NOMO-1 treated with DMSO at 0.1 percent for 48 hours (cell line): ENCODE measurements at regions not wholly inside any gene's neighbourhood (a gene's known extent, or its start where the extent isn't known, plus 50 kb on each side); places are given as distances from the start of the nearest gene placed in this dataset.
"Not testable (repeated sequence)": the region's sequence is repeated elsewhere in the genome, so short reads cannot be mapped to it uniquely, and the experiment has no call there.

Experiments used
- DNase-seq: peaks from one replicate; lab custom pipeline; 2025; ENCODE audit not compliant: unreplicated experiment; lab: John Stamatoyannopoulos, UW

DNA sequence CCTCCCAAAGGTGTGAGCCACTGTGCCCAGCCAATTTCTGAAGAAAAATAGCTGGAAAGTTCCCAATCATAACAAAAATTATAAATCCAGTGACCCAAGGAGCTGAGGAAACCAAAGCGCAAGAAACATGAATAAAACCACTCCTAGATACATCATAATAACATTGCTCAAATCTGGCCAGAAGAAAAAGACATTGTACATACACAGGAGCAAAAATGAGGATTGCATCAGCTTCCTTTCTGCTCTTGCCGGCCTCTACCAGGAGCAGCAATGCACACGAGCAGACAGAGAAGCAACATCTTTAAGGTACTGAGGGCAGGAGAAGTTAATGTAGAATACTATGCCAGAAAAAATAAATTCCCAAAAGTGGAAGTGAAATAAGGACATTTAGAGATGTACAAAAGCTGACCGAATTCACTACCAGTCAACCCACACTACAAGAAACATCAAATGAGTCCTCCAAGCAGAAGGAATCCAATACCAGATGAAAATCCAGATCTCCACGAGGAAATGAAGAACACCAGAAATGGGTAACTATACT, 127.0 kb upstream of the NBPF11 start:
- peak; percentile 33 for DNase-seq

GRCh38 chr1:148277865-148278279, 125.8 kb upstream of the NBPF11 start:
- DNase-seq, result not testable (repeated sequence)

DNA sequence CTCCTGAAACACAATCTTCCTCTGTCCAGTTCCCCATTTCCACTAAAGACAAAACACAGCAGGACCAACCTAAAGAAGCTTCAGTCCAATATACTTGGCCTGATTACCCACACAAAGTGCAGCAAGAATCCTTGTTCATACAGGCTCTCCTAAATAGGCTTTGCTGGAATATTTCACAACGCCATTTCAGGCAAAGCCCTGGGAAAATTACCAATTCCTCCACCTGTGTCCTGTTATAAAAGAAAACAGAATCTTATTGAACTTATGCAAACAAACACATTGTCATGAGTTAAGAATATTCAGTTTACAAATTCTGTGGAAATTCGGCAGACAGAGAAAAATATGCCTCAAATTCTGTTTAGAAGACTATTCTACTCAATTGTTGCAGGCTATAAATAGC, 115.0 kb upstream of the NBPF11 start:
- DNase-seq, result not testable (repeated sequence)

DNA sequence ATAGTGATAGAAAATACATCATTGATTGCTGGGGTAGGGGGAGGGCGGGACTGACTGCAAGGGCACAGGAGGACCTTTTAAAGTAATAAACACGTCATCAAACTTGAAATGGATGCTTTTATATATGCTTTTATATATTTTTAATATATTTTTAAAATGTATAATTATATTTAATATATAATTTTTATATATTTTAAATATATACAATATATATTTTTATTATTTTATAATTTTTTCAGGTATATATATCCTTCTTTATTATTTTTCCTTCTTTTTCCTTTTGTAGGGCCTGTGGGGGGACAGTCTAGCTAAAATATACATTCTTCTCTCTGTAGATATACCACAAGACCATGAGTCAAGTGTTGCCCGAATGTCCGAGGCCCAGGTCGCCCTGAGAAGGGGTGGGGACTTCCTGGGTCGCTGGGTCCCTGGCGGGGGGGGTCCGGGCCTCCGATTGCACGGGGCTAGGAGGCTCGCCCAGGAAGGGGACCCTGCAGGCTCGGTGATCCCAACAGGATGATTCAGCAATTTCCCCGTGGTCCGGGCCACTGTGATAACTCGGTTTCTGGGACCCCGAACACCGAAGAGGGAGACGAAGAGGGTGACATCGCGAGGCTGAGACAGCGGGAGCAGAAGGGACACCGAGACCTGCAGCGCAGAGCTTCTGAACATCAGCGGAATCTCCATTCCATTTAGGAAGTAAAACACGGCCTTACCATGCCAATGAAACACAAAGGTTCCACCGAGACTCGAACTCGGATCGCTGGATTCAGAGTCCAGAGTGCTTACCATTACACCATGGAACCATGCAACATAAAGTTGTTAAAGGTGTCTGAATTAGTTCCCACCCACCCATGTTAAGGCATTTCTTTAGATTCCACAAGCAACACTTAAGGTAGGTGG, 112.5 kb upstream of the NBPF11 start:
- no peak for DNase-seq

DNA sequence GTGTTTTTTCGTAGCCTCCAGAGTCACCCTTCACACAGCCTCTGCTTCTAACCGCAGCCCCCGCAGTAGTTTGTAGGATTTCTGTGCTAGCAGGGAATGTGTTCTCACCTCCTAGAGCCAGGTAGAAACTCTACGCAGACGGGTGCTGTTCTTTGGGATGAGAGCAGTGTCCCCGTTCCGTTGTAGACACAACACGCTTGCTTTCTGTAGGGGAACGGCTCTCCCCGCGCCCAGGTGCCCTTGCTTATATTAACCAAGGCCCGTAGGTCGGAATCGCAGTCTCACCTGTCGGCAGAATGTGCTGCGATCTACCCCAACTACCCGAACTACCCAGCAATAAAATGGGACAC, 111.8 kb upstream of the NBPF11 start:
- DNase-seq, result no peak

DNA sequence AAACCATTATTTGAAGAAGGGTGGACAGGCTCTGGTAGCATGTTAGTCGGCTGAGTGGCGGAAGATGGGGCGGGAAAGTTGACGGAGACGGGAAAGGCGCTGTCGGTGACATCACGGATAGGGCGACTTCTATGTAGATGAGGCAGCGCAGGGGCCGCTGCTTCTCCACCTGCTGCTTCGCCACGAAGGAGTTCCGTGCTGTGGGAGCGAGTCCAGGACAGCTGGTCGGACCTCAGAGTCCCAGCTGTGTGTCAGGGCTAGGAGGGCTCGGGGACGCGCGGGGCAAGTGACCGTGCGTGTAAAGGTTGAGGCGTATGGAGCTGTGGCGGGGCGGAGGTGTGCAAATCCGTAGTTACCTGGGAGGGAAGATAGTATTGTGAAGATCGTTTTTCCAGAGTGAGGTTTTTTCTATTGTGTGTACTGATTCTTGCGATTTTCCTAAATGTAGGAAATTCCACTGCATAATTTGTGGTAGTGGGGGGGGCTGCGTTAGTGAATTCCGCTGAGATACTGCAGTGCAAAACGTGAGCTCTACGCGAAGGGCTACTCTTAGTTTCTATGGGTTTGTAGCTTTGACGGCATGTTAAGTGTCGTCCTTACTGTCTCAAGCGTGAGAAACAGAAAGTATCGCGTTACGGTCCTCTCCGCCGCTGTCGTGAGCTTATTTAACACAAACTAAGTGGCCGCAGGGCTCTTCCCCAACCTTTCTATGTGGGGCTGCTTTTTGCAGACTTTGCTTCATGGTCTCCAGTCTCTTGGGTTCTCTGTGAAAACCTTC, 111.2 kb upstream of the NBPF11 start:
- peak; percentile 85 for DNase-seq

- not testable (repeated sequence) for DNase-seq
These were observed 109.6 kb upstream of the NBPF11 start for GRCh38 chr1:148261684-148262083.

GRCh38 chr1:148257886-148258285, 105.8 kb upstream of the NBPF11 start:
- not testable (repeated sequence) for DNase-seq

- DNase-seq, result not testable (repeated sequence)
These were observed 102.7 kb upstream of the NBPF11 start for GRCh38 chr1:148254611-148255429.

DNA sequence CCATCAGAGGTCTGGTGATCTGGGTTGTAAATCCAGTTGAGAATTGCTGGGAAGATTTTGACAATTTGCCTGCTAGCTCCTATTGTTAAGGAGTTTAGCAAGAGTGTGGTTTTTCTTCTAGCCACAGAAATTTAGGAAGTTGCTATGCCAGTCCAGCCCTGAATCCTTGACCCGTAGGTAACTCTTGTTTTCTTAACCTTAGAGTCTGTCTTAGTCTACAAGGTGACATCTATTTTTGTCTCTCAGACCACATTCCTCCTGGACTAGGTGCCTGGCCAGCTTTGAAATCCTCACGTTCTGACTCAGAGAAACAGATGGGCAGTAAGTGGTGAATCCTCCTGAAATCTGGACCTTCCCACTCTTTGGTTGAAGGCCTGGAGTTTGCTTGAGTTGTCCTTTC, 101.7 kb upstream of the NBPF11 start:
- DNase-seq, result not testable (repeated sequence)

DNA sequence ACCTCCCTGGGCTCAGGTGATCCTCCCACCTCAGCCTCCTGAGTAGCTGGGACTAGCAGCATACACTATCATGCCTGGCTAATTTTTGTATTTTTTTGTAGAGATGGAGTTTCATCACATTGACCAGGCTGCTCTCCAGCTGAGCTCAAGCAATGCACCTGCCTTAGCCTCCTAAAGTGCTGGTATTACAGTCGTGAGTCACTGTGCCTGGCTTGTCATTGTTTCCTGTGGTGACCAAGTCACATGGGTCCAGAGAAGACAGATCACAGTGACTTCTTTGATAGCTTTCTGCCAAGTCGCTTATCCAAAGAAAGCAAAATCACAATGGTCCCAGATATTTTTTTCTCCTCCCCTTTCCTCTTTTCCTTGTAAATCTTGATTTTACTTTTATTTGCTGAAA, 96.7 kb upstream of the NBPF11 start:
- DNase-seq, result not testable (repeated sequence)

DNA sequence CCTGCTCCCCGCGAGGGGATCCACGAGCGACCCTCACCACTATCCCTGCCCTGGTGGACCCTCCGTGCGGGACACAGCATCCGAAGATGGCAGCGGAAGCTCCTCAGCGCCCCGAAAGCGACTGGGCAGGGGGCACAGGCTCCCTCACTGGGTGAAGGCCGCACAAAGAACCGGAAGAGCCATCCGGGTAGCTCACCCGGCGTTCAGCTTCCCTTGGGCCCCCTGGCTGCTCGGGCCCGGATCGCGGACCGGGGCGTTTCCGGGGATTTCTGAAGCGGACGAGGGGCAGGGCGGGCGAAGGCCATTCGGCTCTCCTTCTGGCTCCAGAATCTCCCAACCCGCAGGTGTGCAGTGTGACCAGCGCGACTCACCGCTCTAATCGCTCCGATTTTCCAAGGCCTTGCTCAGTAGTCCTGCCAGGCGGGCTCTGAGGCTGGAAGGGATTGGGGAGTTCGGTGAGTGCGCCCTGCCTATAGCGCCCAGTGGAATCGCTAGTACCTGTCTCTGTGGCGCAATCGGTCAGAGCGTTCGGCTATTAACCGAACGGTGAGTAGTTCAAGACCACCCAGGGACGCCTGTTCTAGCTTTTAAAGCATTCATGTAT, 94.3 kb upstream of the NBPF11 start:
- DNase-seq, result not testable (repeated sequence)

GRCh38 chr1:148245843-148246242, 93.8 kb upstream of the NBPF11 start:
- DNase-seq, result not testable (repeated sequence)

- not testable (repeated sequence) for DNase-seq
These were observed 93.4 kb upstream of the NBPF11 start for GRCh38 chr1:148245443-148245842.

GRCh38 chr1:148233250-148233649, 81.2 kb upstream of the NBPF11 start:
- DNase-seq, result not testable (repeated sequence)

- not testable (repeated sequence) for DNase-seq
These were observed 76.8 kb upstream of the NBPF11 start for GRCh38 chr1:148228846-148229245.

DNA sequence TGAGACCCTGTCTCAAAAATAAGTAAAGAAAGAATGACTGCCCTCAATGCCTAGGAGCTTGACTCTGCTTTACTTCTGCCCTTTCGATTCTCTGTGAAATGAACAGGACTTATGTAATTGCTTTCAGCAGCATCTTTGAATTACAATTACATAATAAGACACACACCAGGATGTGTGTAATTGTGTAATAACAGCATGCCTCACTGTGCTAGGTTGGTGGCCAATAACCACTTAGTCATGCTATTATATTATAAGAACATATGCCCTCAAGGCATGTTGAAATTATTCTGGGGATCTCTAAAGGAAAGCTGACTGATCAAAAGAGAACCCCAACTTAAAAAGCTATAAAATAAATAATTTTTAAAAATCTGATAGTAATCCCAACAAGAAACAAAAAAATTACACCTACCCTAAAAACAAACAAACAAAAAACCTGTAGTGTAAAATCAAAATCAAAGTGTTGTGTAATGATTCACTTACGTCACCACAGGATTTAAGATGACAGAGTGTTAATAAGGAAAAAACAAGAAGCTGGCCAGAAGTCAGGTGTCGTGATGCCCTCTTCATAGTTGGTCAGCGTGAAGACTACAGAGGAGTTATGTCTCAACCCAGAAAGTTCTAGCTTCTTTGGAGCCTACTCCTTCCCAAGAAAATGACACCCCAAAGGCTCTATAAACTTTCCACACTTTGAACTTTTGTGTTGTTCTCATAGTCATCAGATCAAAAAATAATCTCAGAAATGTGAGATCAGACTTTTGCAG, 70.5 kb upstream of the NBPF11 start:
- DNase-seq, result not testable (repeated sequence)

GRCh38 chr1:148221593-148221992, 69.5 kb upstream of the NBPF11 start:
- DNase-seq, result not testable (repeated sequence)

DNA sequence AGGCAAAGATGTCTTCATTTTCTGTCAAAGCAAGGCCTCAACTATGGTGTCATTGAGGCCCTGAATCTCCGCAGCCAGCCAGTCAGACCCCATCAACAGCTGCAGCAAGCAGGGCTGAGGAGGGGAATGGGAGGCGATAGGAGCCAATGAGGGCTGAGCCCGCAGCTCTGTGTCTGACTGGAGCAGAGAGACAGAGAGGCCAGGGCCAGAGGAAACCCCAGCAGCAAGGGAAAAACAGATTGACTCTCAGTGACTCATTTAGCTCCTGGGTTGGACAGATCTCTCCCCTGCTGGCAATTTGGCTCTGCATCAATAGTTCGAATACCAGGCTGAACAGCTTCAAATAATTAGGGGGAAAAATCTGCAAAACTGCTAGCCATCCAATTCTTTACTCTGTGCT, 67.1 kb upstream of the NBPF11 start:
- DNase-seq, result not testable (repeated sequence)

DNA sequence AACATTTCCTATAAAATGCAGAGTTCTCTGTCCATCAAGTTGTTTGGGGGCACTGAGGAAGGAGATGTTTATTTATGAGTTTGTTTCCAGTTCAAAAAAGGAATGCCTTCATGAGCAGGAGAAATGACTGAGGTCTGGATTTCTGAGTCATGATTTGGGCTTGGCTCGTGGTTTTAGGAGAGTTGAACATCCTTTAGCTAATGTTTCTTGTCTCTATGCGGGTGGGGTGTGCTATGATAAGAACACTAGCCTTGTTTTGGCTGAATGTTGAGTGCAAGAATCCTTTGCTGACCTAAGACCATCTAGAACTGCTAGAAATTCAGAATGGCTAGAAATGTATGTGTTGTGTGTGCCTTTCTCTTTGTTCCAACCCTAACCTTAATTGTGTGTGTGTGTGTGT, 59.1 kb upstream of the NBPF11 start:
- DNase-seq, result not testable (repeated sequence)
